ENCODE measurements at regions not wholly inside any gene's neighbourhood (a gene's known extent, or its start where the extent isn't known, plus 50 kb on each side); places are given as distances from the start of the nearest gene placed in this dataset.

DNA sequence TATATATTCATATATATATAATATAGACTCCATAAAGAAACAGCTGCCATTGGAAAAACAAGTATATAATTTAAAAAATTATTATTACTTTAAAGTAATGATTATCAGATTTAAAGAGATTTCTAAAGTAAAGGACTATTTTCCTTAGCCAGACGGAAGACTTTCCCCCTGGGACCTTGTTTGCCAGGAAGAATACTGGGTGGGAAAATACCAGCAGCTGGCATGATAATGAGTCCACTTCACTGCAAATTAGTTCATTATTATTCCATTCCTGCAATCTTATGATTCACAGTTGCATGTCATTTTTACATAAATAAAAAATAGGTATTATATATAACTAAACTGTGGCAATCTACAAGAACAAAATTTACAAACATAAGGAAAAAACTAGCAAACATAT, 339.8 kb upstream of the CDH7 start:
- DNase-seq (ENCODE audit: low read depth) = no peak

GRCh38 chr18:65409261-65409660, 341.6 kb upstream of the CDH7 start:
- no peak for DNase-seq (ENCODE audit: low read depth)

DNA sequence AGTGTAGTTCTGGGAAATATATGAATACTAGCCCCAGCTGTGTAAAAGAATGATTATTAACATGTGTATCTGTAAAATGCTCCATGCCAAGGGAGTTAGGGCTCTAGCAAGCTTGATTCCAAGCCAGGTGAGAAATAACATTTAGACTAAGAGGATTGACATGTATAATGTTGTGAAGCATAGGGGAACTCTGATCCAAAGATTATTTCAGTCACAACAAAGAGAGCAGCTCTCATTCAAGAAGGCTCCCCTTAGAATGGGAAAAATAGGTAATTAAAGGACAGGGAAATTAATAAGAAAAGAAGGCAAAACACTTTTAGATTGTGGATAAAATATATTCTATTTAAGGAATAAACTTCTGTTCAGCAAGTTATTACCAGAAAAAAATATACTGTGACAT, 347.3 kb upstream of the CDH7 start:
- DNase-seq (ENCODE audit: low read depth) = no peak

- no peak for DNase-seq (ENCODE audit: low read depth)
Measured at GRCh38 chr18:65399091-65399490, 351.7 kb upstream of the CDH7 start.

GRCh38 chr18:65398347-65399075, 352.3 kb upstream of the CDH7 start:
- DNase-seq (ENCODE audit: low read depth) = no peak

DNA sequence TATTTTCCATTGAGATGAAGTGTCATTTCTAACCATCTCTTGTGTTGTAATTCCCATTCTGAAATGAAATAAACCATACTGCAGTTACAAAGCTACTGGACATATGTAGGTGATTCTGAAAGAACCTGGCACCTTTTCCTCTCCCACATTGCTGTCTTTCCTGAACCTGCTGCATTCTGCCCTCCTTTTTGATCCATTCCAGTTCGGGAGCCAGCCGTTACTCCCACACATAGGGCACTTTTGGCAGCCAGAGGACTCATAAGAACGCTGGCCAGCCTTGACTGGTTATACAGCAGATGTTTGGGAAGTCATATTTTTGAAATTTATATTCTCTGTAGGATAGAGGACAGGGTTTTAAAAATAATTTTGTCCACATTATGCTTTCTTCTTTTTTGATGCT, 369.8 kb upstream of the CDH7 start:
- no peak for DNase-seq (ENCODE audit: low read depth)

GRCh38 chr18:65380571-65380970, 370.2 kb upstream of the CDH7 start:
- DNase-seq (ENCODE audit: low read depth) = no peak

DNA sequence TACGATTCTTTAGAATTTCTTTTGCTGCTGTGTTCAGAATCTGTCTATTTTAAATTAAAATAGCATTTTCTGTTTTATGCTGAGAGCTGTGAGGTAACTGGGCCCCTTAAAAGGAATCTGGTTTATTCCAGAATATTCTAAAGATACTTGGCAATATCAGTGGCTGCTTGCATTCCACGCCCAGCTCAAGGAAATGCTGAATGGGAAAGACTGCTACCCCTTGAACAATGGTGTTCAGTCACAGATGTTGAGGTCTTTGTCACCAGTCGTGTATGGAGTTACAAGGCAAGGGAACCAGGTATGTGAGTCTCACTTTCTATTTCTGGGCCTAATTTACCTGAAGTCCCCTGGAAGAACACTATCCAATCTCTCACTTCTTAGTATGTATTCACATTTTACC, 377.9 kb upstream of the CDH7 start:
- DNase-seq (ENCODE audit: low read depth) = no peak

DNA sequence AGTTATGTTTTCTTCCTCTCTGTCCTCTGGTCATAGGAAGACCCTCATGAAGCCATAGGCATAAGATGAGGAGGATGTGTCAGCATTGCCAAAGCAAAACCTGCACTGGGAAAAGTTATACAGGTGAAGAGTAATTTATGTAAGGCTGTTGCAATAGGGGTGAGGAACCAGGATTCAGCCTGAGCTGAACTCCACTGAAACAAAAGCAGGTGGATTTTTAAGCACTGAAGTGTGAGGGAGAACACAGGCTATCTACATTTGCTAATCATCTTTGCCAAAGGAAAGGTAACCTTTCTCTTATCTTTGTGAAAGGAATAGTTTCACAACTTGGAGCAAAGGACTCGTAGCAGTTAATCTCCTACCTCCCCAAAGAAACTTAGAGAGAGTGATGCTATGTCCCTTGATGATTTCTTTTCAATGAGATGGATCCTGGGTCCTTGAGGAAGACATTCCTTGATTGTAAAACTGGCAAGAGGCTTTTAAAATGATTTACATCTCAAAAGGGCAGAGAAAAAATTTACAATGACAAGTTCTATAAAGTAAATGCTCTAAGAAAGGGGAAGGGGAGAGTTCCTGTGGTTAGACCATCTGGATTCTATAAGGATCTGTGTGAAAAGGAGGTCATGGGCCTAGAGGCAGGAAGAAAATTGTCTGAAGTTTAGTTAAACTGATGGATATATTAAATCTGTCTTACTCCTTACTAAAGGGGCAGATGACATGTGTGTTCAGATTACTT, 385.4 kb upstream of the CDH7 start:
- DNase-seq (ENCODE audit: low read depth) = no peak

DNA sequence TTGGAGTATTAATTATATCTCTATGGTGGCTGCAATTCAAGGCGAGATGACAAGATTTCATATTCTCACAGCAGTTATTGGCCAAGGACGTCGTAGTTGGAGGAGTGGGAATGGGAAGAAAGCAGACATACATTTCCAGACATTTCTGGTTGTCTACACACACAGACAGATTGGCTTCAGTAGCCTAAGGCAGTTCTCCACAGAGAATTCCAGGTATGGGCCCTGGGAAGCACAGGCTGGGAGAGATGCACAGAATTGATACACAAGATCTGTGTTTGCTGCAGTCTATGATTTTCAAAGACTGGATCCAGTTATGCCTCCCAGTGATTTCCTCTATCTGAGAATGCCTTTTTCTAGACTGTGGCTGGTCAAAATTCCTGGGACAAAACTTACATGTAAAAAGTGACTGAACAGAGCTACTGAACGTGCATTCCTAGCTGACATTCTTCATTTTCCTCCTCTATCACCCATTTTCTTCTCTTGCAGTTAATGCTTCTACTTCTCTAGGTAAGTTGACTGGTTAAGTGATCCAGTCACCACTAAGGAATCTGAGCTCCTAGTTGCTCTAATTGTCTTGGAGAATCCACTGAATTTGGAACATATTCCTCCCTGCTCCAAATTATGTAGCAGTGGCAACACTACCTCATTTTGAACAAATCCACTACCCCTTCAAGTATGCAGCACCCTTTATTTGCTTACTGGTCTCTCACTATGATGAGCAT, 386.7 kb upstream of the CDH7 start:
- no peak for DNase-seq (ENCODE audit: low read depth)

GRCh38 chr18:65363011-65363410, 387.8 kb upstream of the CDH7 start:
- DNase-seq (ENCODE audit: low read depth) = no peak

- no peak for DNase-seq (ENCODE audit: low read depth)
Measured at GRCh38 chr18:65359479-65359878, 391.3 kb upstream of the CDH7 start.

- DNase-seq (ENCODE audit: low read depth) = no peak
Measured at GRCh38 chr18:65358306-65358705, 392.5 kb upstream of the CDH7 start.

DNA sequence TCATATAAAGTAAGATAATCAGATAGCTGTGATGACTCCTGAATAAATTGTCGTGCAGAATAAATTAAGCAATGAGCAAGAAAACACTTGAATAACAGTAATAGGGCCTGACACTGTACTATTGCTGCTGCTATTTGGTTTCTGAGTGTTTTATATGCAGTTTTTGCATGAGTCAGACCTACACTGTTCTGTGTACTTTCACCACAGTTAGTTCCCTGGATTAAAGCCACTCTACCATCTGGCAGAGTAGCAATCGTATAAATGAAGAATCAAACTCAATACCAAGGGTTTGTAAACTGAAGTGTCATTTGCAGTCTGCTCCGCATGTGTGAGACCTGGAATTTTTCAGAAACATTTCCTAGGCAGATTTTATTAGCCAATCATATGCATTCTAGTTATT, 398.6 kb upstream of the CDH7 start:
- no peak for DNase-seq (ENCODE audit: low read depth)

- DNase-seq (ENCODE audit: low read depth) = no peak
Measured at GRCh38 chr18:65349635-65350034, 401.2 kb upstream of the CDH7 start.

DNA sequence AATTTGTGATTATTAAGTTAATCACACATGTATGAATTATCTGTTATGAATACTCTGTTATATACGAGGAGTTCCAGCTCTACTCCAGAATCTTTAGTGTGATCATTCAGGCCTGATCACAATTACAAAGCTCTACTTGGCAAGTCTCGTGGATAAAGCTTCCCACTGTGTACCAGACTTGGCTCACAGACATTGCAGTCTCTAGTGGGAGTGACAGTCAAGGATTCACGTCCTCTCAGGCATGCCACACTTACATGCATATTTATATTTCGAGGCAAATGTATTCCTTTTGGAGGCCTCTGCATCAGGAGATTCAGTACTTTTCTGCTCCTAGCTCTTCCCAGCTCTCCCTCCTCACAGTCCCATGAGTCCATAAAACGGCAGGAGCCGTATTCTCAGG, 403.4 kb upstream of the CDH7 start:
- DNase-seq (ENCODE audit: low read depth) = no peak

DNA sequence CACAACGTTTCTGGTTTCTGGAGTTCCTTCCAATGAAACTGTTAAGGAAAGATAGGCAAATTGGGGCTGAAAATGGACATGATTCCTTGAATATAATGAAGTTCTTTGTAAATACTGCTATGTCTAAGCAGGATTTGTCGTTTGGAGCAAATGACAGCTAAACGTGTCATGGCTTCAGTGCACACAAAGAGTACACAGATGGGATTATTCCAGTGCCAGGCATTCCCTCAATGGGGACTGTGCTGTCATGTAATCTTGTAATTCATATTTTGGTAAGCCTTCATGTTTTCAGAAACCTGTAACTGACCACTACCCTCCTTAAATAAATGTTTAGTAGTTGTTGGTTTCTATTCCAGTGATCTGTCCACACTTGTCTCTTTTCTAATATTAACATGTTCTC, 404.7 kb upstream of the CDH7 start:
- DNase-seq (ENCODE audit: low read depth) = no peak

GRCh38 chr18:65343571-65343970, 407.2 kb upstream of the CDH7 start:
- DNase-seq (ENCODE audit: low read depth) = no peak

DNA sequence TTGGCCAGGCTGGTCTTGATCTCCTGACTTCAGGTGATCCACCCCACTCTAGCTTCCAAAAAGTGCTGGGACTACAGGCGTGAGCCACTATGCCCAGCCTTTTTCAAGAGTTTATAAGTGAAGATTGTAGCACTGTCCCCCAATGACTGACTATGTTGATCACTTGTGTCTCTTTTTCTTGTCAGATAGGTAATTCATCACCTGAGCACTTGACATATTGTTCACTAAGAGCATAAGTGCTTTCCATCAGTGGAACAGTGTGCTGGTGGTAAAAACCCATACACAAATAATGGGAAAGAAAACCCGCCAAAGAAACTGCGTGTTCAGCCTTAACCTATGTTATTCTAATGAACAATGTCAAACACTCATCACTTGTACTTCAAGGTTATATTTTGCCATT, 414.4 kb upstream of the CDH7 start:
- no peak for DNase-seq (ENCODE audit: low read depth)

DNA sequence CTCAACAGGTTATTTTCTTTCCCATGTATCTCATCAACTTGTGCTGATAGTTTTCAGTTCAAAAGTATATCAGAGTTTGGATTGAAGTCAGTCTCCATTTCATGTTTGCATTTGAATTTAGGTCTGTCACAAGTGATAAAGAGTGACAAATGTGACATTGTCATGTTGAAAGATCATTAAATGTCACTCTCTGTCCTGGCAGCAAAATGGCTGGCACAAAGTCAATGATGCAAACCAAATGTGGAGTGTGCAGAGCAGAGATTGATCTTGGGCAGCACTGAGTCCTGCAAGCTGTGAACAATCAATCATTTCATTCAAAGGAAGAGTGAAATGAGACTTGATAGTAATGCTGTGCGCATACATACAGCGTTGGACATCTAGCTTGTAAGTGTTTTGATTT, 421.8 kb upstream of the CDH7 start:
- no peak for DNase-seq (ENCODE audit: low read depth)

DNA sequence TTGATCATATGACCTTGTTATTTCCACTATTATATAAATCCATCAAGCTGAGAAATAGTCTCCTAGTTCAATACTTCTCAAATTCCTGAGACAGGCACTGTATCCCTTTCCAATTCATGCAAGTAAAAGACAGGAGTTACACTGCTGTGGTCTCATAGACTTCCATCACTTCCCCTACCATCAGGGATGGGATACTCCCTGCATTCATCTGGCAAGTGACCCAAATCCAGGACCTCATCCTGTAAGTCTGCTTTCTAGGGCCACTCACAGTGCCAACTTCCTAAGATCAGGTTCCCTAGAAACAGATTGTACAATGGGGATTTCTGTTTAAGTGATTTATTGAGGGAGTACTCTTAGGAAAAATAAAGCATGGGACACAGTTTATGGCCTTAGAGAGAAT, 424.0 kb upstream of the CDH7 start:
- no peak for DNase-seq (ENCODE audit: low read depth)

DNA sequence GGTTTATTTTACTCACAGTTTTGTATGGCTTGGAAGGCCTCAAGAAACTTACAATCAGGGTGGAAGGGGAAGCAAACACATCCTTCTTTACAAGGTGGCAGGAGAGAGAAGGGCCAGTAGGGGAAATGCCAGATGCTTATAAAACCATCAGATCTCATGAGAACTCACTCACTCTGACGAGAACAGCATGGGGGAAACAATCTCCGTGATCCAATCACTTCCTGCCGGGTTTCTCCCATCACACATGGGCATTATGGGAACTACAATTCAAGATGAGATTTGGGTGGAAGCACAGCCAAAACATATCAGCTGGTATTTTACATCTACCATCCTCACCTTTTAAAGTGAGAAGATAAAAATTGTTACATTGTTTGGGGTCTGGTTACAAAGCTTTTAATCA, 427.9 kb upstream of the CDH7 start:
- DNase-seq (ENCODE audit: low read depth) = no peak

GRCh38 chr18:65298422-65298821, 452.4 kb upstream of the CDH7 start:
- no peak for DNase-seq (ENCODE audit: low read depth)

All from forelimb muscle (tissue), 1 donor.